Adrenal gland (tissue), 5 donors: ENCODE measurements at regions not wholly inside any gene's neighbourhood (a gene's known extent, or its start where the extent isn't known, plus 50 kb on each side); places are given as distances from the start of the nearest gene placed in this dataset.

Experiments
- CTCF ChIP-seq, 6 experiments: fragments of 450-650 bp in 4 of 6; fragments of 200-600 bp in 2 of 6; sonication (generic) in 1 of 6; IDR thresholded peaks; 1 replicate in 5 of 6; 2 replicates in 1 of 6; pipeline versions ENCODE4 v1.5.1 to v1.8.0; 2016 to 2021; ENCODE audit warnings: antibody characterized with exemption in 6 of 6, mild to moderate bottlenecking in 2 of 6, moderate library complexity in 1 of 6
- POLR2A ChIP-seq, 2 donors: fragments of 450-650 bp; IDR thresholded peaks; one replicate each; pipeline ENCODE4 v1.6.1; 2017; ENCODE audit warnings: antibody characterized with exemption in 2 of 2, mild to moderate bottlenecking in 2 of 2, moderate library complexity in 1 of 2
- donor health status: DM: no; HTN: no; CAD: no.

DNA sequence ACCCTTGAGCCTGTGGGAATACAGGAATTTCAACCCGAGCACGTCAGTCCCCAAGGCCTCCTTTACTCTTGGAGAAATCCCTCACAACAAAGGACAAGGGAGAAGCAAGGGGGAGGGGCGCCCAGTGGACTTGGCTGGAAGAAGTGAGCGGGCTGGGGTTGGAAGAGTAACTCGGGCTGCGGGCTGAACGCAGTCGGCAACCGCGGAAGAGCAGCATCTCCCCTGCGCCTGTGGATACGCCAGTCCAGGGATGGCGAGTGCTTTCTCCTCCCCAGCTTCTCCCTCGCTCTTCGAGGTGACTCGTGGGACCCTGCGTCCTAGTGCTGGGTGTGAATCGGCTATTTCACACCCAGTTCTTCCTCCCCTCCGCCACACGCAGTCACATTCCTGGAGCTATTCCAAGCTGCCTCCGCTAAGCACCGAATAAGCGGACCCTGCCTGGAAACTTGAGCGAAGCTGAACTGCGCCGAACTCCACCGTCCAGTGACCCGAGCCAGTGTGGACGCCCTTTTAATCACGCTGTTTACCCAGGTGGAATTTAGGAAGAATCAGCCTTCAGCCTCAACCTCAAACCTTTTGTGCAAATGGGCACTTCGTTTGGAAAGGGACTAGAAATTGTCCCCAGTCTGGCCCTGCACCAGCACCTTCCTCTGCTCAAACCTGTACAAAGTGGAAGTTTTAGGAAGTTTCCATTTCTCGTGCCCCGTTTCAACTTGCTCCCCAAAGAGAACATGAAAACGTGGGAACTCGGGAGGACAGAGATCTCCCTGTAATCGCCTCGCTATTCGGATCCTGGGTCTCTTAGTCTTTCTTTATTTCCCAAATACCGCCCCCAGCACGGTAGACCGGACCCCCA is 64.3 kb upstream of the WDR17 start:
- no peak for TF ChIP-seq CTCF (IDR thresholded peaks at IDR 0.05)
- TF ChIP-seq POLR2A (IDR thresholded peaks at IDR 0.05), result no peak
